Coronary artery (tissue), 2 donors: ENCODE measurements at regions not wholly inside any gene's neighbourhood (a gene's known extent, or its start where the extent isn't known, plus 50 kb on each side); places are given as distances from the start of the nearest gene placed in this dataset.

Source experiments
- DNase-seq: peaks from one replicate; pipeline ENCODE4 v3.0.0-alpha.2; 2017; ENCODE audit warnings: low spot score
- H3K27ac ChIP-seq, 2 donors: fragments of 200-600 bp; sonication (generic); one replicate each; pipeline ENCODE4 v1.5.1; 2016 to 2019
- H3K4me3 ChIP-seq: fragments of 200-600 bp; sonication (generic); 2 replicates; pipeline ENCODE4 v1.5.1; 2016; ENCODE audit warnings: mild to moderate bottlenecking, moderate library complexity
- CTCF ChIP-seq: fragments of 200-600 bp; sonication (generic); IDR thresholded peaks from one replicate; pipeline ENCODE4 v1.5.1; 2019; ENCODE audit warnings: antibody characterized with exemption

DNA sequence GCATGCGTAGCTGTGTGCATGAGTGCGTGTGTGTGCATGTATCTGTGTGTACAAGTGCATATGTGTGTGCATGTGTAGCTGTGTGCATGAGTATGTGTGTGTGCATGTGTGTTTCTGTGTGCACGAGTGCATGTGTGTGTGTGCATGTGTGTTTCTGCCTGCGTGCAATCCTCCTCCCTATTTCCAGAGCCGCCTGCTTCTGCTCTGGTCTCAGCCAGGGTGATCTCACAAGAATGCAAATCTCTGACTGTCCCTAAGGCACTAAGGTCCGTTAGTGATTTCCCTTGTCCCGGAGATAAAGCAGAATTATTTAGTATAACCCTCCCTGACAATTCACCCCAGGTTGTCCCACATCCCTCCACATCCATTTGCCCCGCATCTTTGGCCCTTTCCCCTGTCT, 530.3 kb downstream of the TCERG1L start:
- Histone ChIP-seq H3K4me3 (no peak overlapping the region), H3K27ac (no peak overlapping the region)
- DNase-seq: no peak
- TF ChIP-seq CTCF: no peak

DNA sequence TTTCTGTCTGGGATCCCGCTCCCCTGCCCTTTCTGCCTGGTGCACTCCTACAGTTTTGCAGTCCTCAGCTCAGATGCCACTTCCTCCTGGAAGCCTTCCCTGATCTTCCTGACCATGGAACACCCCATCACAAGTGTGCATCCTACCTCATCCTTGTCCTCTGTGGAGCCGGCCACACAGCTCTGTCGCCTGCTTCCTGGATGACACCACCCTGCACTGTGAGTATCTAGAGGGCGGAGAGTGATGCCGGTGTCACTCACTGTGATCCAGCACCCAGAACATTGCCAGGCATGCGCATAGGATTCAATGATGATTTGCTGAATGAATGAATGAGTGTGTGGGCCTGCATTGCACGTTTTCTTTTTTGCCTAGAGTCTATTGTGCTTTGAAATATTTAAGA, 529.9 kb downstream of the TCERG1L start:
- H3K4me3 ChIP-seq: no peak overlapping the region
- no peak for TF ChIP-seq CTCF
- DNase-seq: no peak

GRCh38 chr10:130782467-130782866, 529.1 kb downstream of the TCERG1L start:
- Histone ChIP-seq H3K4me3 (no peak overlapping the region), H3K27ac (no peak overlapping the region)
- no peak for TF ChIP-seq CTCF
- no peak for DNase-seq

More for the DNA sequence above, 529.9 kb downstream of the TCERG1L start:
- H3K27ac ChIP-seq: no peak overlapping the region

DNA sequence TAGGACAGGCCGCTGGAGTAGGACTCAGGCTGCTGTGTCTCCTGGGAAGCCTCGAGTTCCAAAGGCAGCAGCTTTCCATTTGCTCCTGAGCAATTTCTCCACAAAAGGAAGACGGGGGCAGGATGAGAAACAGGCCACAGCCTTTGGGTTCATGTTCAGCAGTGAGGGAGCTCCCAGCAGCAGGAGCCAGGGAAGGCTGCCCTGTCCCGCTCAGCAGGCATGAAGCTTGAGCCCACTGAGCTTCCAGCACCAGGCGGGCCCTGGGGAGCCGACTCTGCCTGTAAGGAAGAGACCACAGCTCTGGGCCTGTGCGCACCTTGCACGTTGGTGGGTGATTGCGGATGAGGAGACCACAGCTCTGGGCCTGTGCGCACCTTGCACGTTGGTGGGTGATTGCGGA, 527.2 kb downstream of the TCERG1L start:
- TF ChIP-seq CTCF: no peak
- Histone ChIP-seq H3K27ac (no peak overlapping the region), H3K4me3 (no peak overlapping the region)
- DNase-seq: no peak

- no peak overlapping the region for H3K27ac ChIP-seq
- no peak overlapping the region for H3K4me3 ChIP-seq
- no peak for DNase-seq
- TF ChIP-seq CTCF: no peak
Observed at GRCh38 chr10:130786365-130786966, 525.1 kb downstream of the TCERG1L start.

DNA sequence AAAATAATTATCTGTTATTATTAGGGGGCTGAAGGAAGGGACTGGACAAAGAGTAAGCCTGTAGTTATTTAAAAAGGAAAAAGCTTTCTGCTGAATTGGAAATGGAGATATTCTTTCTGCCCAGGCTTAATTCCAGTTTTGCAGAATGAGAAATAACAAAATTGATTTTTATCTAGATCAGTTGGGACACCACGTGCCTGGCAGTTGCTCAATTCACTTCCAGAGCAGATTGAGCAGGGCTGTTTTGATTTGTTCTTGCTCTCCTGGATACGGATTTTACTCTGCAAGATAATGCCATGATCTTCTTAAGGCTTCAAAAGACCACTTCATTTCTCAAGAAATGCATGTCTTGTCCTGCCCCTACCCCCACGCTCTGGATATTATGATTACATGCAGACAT, 524.3 kb downstream of the TCERG1L start:
- DNase-seq: no peak
- Histone ChIP-seq H3K27ac (no peak overlapping the region), H3K4me3 (no peak overlapping the region)
- TF ChIP-seq CTCF: no peak

DNA sequence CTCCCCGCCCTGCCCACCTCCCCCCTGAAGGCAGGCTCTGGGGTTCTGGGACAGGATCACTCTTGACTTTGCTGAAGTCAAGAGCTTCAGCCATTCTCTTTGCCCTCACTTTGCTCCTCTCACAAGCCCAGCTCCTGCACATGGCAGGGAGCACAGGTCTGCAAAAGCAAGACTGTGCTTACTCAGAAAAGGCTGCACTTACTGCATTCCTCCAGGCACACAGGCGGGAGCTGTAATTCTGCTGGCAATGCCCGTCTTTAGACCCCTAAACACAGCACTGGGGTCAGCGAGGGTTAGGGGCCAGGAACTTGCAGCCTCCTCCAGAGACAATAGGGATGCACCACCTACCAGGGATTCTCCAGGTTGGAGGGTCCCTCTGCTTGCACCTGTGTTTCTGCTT, 523.7 kb downstream of the TCERG1L start:
- TF ChIP-seq CTCF: no peak
- no peak for DNase-seq
- H3K4me3 ChIP-seq: no peak overlapping the region
- no peak overlapping the region for H3K27ac ChIP-seq
